ENCODE measurements at regions not wholly inside any gene's neighbourhood (a gene's known extent, or its start where the extent isn't known, plus 50 kb on each side); places are given as distances from the start of the nearest gene placed in this dataset.

DNA sequence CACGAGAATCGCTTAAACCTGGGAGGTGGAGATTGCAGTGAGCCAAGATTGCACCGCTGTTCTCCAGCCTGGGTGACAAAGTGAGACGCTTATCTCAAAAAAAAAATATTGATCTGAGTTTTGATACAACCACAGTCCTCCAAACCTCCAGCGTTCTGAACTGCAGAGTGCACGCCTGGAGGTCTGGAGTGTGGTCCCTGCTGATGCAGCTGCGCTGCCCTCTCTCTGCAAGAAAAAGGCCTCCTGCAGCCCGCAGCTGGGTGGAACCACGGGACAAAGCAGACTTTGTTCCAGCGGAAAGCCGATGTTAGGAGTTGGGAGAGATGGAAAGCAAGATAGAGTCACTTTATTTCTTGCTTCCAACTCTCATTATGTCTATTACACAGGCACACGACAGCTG is 144.9 kb upstream of the SOD1 start:
- Histone ChIP-seq H3K4me3 (ENCODE audit: extremely low read depth in 1 of 4, insufficient read depth in 2 of 4, low read depth in 3 of 4, low read length in 4 of 4) (peak overlapping the region in 2 of 4 experiments; percentile 10 to 16; a peak in 2 of 8 replicates), H3K36me3 (ENCODE audit: control insufficient read depth in 2 of 4, insufficient read depth in 4 of 4, low read length in 3 of 4) (no peaks in the 10 kb centered on the region), H2AFZ (ENCODE audit: low read length) (no peak overlapping the region), H2BK15ac (ENCODE audit: low read length) (peak overlapping the region; percentile 100; the same call in 1 of the 2 replicates), H3K79me1 (ENCODE audit: low read depth, low read length) (0 out of 2 replicates have a peak, but pooled peaks cover 3% of the 10 kb centered on the region), H2BK12ac (ENCODE audit: low read depth, low read length) (no peak overlapping the region), H3K23ac (ENCODE audit: insufficient read length) (no peak overlapping the region), H3K9me3 (ENCODE audit: insufficient read depth in 2 of 2, low read depth in 1 of 2, low read length in 1 of 2) (no peaks in the 10 kb centered on the region), H3K4me2 (ENCODE audit: insufficient read depth in 1 of 2, low read depth in 2 of 2, low read length in 2 of 2) (peak overlapping the region; percentile 42 to 60; a peak in 3 of 4 replicates), H3K14ac (ENCODE audit: insufficient read length) (no peak overlapping the region), H3K4me1 (replicated peaks in 1 of 4; ENCODE audit: control insufficient read depth in 3 of 4, insufficient read depth in 4 of 4, low read length in 3 of 4) (peaks cover 0 to 9% (median 5%) of the 10 kb centered on the region in 4 experiments; a peak in 5 of 7 replicates), H4K91ac (replicated peaks; ENCODE audit: insufficient read length, low read length) (peak overlapping the region; percentile 76), H3K56ac (replicated peaks; ENCODE audit: insufficient read length, low read depth, low read length) (no peak overlapping the region), H4K20me1 (replicated peaks in 1 of 2; ENCODE audit: control insufficient read depth in 1 of 2, insufficient read depth in 2 of 2, low read length in 2 of 2) (no peaks in the 10 kb centered on the region), H3K4ac (replicated peaks; ENCODE audit: insufficient read length, low read depth, low read length) (no peak overlapping the region), H4K5ac (ENCODE audit: insufficient read length, low read depth, low read length) (peak overlapping the region; percentile 21), H2AK5ac (ENCODE audit: low read depth, low read length) (no peak overlapping the region), H3K79me2 (ENCODE audit: control insufficient read depth in 1 of 2, insufficient read depth in 2 of 2, low read length in 2 of 2) (peaks cover 0 to 32% of the 10 kb centered on the region in 2 experiments; a peak in 2 of 4 replicates), H3K27ac (ENCODE audit: low read depth, low read length) (no peak overlapping the region; the same call in 1 of the 2 replicates), H2BK20ac (ENCODE audit: low read length) (no peak overlapping the region), H3K27me3 (replicated peaks in 1 of 4; ENCODE audit: control insufficient read depth in 3 of 4, extremely low read depth in 1 of 4, insufficient read depth in 3 of 4, low read length in 3 of 4) (no peaks in the 10 kb centered on the region), H2BK120ac (replicated peaks; ENCODE audit: low read depth, low read length) (no peak overlapping the region), H2BK5ac (ENCODE audit: low read depth, low read length) (peak overlapping the region; percentile 49; the same call in 1 of the 2 replicates), H3K23me2 (ENCODE audit: low read depth, low read length) (no peaks in the 10 kb centered on the region), H4K8ac (ENCODE audit: extremely low read depth, insufficient read depth, low read length) (no peak overlapping the region), H3K9ac (replicated peaks in 1 of 4; ENCODE audit: extremely low read depth in 1 of 4, low read depth in 3 of 4, low read length in 3 of 4) (no peak overlapping the region), H3K18ac (ENCODE audit: extremely low read depth, low read length) (peak overlapping the region; percentile 78; the same call in 1 of the 2 replicates)
- ChIA-PET CTCF (ENCODE audit: partially characterized antibody) (interaction anchor here (0.7 to 3.1 kb wide), 12 partner anchors 9 to 301 kb away, joined by 3 to 11 read pairs (median 4); no protein-coding TSS in a partner anchor), POLR2A (ENCODE audit: partially characterized antibody) (interaction anchor here (1.6 to 1.9 kb wide), 2 partner anchors 9 to 44 kb away, joined by 4 to 5 read pairs; no protein-coding TSS in a partner anchor)
- DNase-seq (ENCODE audit: low read depth in 1 of 2, low spot score in 2 of 2): peak in 1 of 2 experiments; percentile 64
- no peak for FAIRE-seq
- 34% methylated on average over 12 of the region's 12 CpGs; no CpG with 5 or more reads in 1 of the 2 experiments for WGBS, 2 experiments (ENCODE audit: extremely low coverage in 1 of 2, insufficient coverage in 1 of 2, insufficient read length in 1 of 2, insufficient replicate concordance in 2 of 2, low coverage in 1 of 2, low lambda C conversion rate in 2 of 2, missing lambda C conversion rate in 1 of 2)
- TF ChIP-seq TAF7 (optimal IDR thresholded peaks at IDR 0.05; ENCODE audit: borderline replicate concordance, low read depth, low read length): no peak
- TF ChIP-seq SIRT6 (IDR thresholded peaks at IDR 0.05; ENCODE audit: low read length): no peak
- no peak for TF ChIP-seq SP4 (IDR thresholded peaks at IDR 0.05; ENCODE audit: low read length)
- TF ChIP-seq BRCA1 (IDR thresholded peaks at IDR 0.05; ENCODE audit: low read depth, low read length): no peak
- no peak for TF ChIP-seq SP2 (IDR thresholded peaks at IDR 0.05; ENCODE audit: low read length)
- no peak for TF ChIP-seq CREB1 (IDR thresholded peaks at IDR 0.05)
- no peak for TF ChIP-seq FOSL1 (IDR thresholded peaks at IDR 0.05; ENCODE audit: insufficient read depth, low read depth, low read length)
- TF ChIP-seq NANOG (IDR thresholded peaks at IDR 0.05; ENCODE audit: insufficient read depth, low read depth, low read length, poor library complexity, severe bottlenecking): no peak
- no peak for TF ChIP-seq POU5F1 (IDR thresholded peaks at IDR 0.05; ENCODE audit: low read depth, low read length)
- TF ChIP-seq BCL11A (IDR thresholded peaks at IDR 0.05; ENCODE audit: low read depth in 2 of 2, low read length in 2 of 2): no peak
- TF ChIP-seq RAD21 (IDR thresholded peaks at IDR 0.05 in 1 of 2, conservative IDR thresholded peaks at IDR 0.05 in 1 of 2; ENCODE audit: low read depth in 2 of 2, low read length in 2 of 2): peak in 1 of 2 experiments; percentile 32; a peak in 1 of 4 replicates
- no peak for TF ChIP-seq ATF3 (IDR thresholded peaks at IDR 0.05; ENCODE audit: insufficient read depth, low read depth, low read length)
- no peak for TF ChIP-seq EP300 (IDR thresholded peaks at IDR 0.05; ENCODE audit: borderline replicate concordance in 1 of 2, low read depth in 2 of 2, low read length in 2 of 2)
